IMR-90 (cell line): ENCODE measurements at regions not wholly inside any gene's neighbourhood (a gene's known extent, or its start where the extent isn't known, plus 50 kb on each side); places are given as distances from the start of the nearest gene placed in this dataset.

Experiments used
- ATAC-seq: fragments of 200-7000 bp; cut with Tn5 transposase; 2 replicates; pipeline ENCODE4 v1.9.1; 2020; ENCODE audit warnings: low read depth, mild to moderate bottlenecking, moderate library complexity
- BruUV-seq: library from RNA; stranded (reverse); fragments of 400-500 nt; replicated peaks from 2 replicates; lab custom pipeline; 2021; lab: Mats Ljungman, UMichigan
- CTCF ChIA-PET: fragments of 300-600 bp; formaldehyde crosslinking; extraction: SDS; loops from one replicate; lab custom pipeline; 2021; ENCODE audit warnings: antibody characterized with exemption; lab: Yijun Ruan, JAX
- POLR2A ChIA-PET: fragments of 300-600 bp; sonication (Branson Sonifier 250); formaldehyde crosslinking; loops from one replicate; lab custom pipeline; 2022; ENCODE audit warnings: antibody characterized with exemption; ENCODE audit not compliant: unreplicated experiment; lab: Charles Lee
- DNase-seq: peaks from one replicate; pipeline ENCODE4 v3.0.0; 2013
- H2AFZ ChIP-seq: replicated peaks from 2 replicates; pipeline ENCODE3; 2013; ENCODE audit warnings: low read length, mild to moderate bottlenecking; ENCODE audit not compliant: poor library complexity
- H2AK5ac ChIP-seq: 2 replicates; pipeline ENCODE4 v1.6.1; 2013; ENCODE audit warnings: low read depth, low read length, inconsistent platforms
- H2AK9ac ChIP-seq: replicated peaks from 2 replicates; pipeline ENCODE3; 2013; ENCODE audit warnings: mild to moderate bottlenecking, low read depth, low read length, moderate library complexity; ENCODE audit not compliant: poor library complexity
- H2BK120ac ChIP-seq: 2 replicates; pipeline ENCODE4 v1.6.1; 2013; ENCODE audit warnings: low read depth, low read length, inconsistent platforms
- H2BK15ac ChIP-seq: 3 replicates; pipeline ENCODE4 v1.6.1; 2013; ENCODE audit warnings: low read depth, low read length, inconsistent platforms
- H2BK20ac ChIP-seq: 2 replicates; pipeline ENCODE4 v1.6.1; 2013; ENCODE audit warnings: low read depth, mild to moderate bottlenecking, inconsistent platforms, low read length, moderate library complexity
- H2BK5ac ChIP-seq: 2 replicates; pipeline ENCODE4 v1.6.1; 2013; ENCODE audit warnings: mild to moderate bottlenecking, low read depth, low read length, inconsistent platforms; ENCODE audit not compliant: poor library complexity, severe bottlenecking
- H3K14ac ChIP-seq: replicated peaks from 2 replicates; pipeline ENCODE4 v1.6.1; 2013; ENCODE audit warnings: low read depth, low read length, inconsistent platforms
- H3K18ac ChIP-seq: 2 replicates; pipeline ENCODE4 v1.6.1; 2013; ENCODE audit warnings: low read depth, low read length, control low read depth
- H3K23ac ChIP-seq: 2 replicates; pipeline ENCODE4 v1.6.1; 2013; ENCODE audit warnings: low read depth, low read length, inconsistent platforms
- H3K27ac ChIP-seq: 2 replicates; pipeline ENCODE4 v1.5.1; 2013; ENCODE audit warnings: mild to moderate bottlenecking, control low read depth, low read length; ENCODE audit not compliant: insufficient read depth
- H3K27me3 ChIP-seq: 2 replicates; pipeline ENCODE4 v1.6.1; 2013; ENCODE audit warnings: low read length; ENCODE audit not compliant: control insufficient read depth, insufficient read depth
- H3K36me3 ChIP-seq: 2 replicates; pipeline ENCODE4 v1.6.1; 2013; ENCODE audit warnings: low read length, mixed read lengths; ENCODE audit not compliant: control insufficient read depth, insufficient read depth
- H3K4ac ChIP-seq: 2 replicates; pipeline ENCODE4 v1.6.1; 2013; ENCODE audit warnings: low read depth, low read length, inconsistent platforms
- H3K4me1 ChIP-seq: 2 replicates; pipeline ENCODE4 v1.6.1; 2013; ENCODE audit warnings: low read length, mixed read lengths; ENCODE audit not compliant: control insufficient read depth, insufficient read depth
- H3K4me2 ChIP-seq: 2 replicates; pipeline ENCODE4 v1.6.1; 2013; ENCODE audit warnings: low read depth, mild to moderate bottlenecking, control low read depth, low read length, moderate library complexity
- H3K4me3 ChIP-seq: 2 replicates; pipeline ENCODE4 v1.5.1; 2013; ENCODE audit warnings: low read depth, mild to moderate bottlenecking, control low read depth, low read length, moderate library complexity; ENCODE audit not compliant: insufficient read depth
- H3K56ac ChIP-seq: 2 replicates; pipeline ENCODE4 v1.6.1; 2013; ENCODE audit warnings: low read length, inconsistent platforms; ENCODE audit not compliant: insufficient read depth; ENCODE audit errors: extremely low read depth
- H3K79me1 ChIP-seq, 2 experiments: 2 replicates each; pipeline ENCODE4 v1.6.1; 2013; ENCODE audit warnings: low read length in 2 of 2, inconsistent platforms in 1 of 2, low read depth in 1 of 2
- H3K9ac ChIP-seq: 2 replicates; pipeline ENCODE4 v1.6.1; 2013; ENCODE audit warnings: low read depth, low read length, control low read depth
- H3K9me1 ChIP-seq: 2 replicates; pipeline ENCODE4 v1.6.1; 2013; ENCODE audit warnings: low read length, inconsistent platforms; ENCODE audit not compliant: insufficient read depth
- H3K9me3 ChIP-seq: 2 replicates; pipeline ENCODE4 v1.6.1; 2013; ENCODE audit warnings: low read length; ENCODE audit not compliant: control insufficient read depth, insufficient read depth
- H4K20me1 ChIP-seq: 2 replicates; pipeline ENCODE4 v1.6.1; 2013; ENCODE audit warnings: low read length, inconsistent platforms; ENCODE audit not compliant: insufficient read depth
- H4K5ac ChIP-seq: 2 replicates; pipeline ENCODE4 v1.6.1; 2013; ENCODE audit warnings: mild to moderate bottlenecking, low read depth, low read length, control low read depth
- H4K8ac ChIP-seq, 2 experiments: 2 replicates each; pipeline ENCODE4 v1.6.1; 2013; ENCODE audit warnings: low read depth in 2 of 2, low read length in 2 of 2, control low read depth in 1 of 2, inconsistent platforms in 1 of 2
- H4K91ac ChIP-seq: 2 replicates; pipeline ENCODE4 v1.6.1; 2013; ENCODE audit warnings: low read depth, low read length, inconsistent platforms; ENCODE audit not compliant: insufficient read depth
- BHLHE40 ChIP-seq: fragments of 150-350 bp; IDR thresholded peaks from 2 replicates; pipeline ENCODE4 v1.6.1; 2016; ENCODE audit warnings: mild to moderate bottlenecking, low read depth, low read length
- CEBPB ChIP-seq: IDR thresholded peaks from 2 replicates; pipeline ENCODE4 v1.6.1; 2012; ENCODE audit warnings: low read depth, low read length, improper control_type of control experiment
- CHD1 ChIP-seq: IDR thresholded peaks from 2 replicates; pipeline ENCODE4 v1.6.1; 2012; ENCODE audit warnings: low read depth, low read length, improper control_type of control experiment
- CTCF ChIP-seq: conservative IDR thresholded peaks from 2 replicates; pipeline ENCODE4 v1.5.1; 2012; ENCODE audit warnings: mild to moderate bottlenecking, low read depth, low read length, improper control_type of control experiment
- ELK1 ChIP-seq: fragments of 150-350 bp; IDR thresholded peaks from 2 replicates; pipeline ENCODE4 v1.6.1; 2016; ENCODE audit warnings: low read depth, mild to moderate bottlenecking, low read length, moderate library complexity, borderline replicate concordance
- FOS ChIP-seq: fragments of 150-350 bp; IDR thresholded peaks from 2 replicates; pipeline ENCODE4 v1.6.1; 2016; ENCODE audit warnings: low read depth, low read length
- MAFK ChIP-seq: IDR thresholded peaks from 2 replicates; pipeline ENCODE4 v1.6.1; 2012; ENCODE audit warnings: low read depth, low read length, improper control_type of control experiment
- MAZ ChIP-seq: IDR thresholded peaks from 2 replicates; pipeline ENCODE4 v1.6.1; 2012; ENCODE audit warnings: low read depth, mild to moderate bottlenecking, low read length, improper control_type of control experiment, moderate library complexity, borderline replicate concordance
- MXI1 ChIP-seq: IDR thresholded peaks from 2 replicates; pipeline ENCODE4 v1.6.1; 2012; ENCODE audit warnings: low read depth, mild to moderate bottlenecking, low read length, moderate library complexity, borderline replicate concordance
- NFE2L2 ChIP-seq: fragments of 150-350 bp; IDR thresholded peaks from 2 replicates; pipeline ENCODE4 v1.6.1; 2016; ENCODE audit warnings: low read depth, mild to moderate bottlenecking, low read length
- POLR2A ChIP-seq: IDR thresholded peaks from 2 replicates; pipeline ENCODE4 v1.6.1; 2012; ENCODE audit warnings: mild to moderate bottlenecking, low read depth, low read length
- RAD21 ChIP-seq: IDR thresholded peaks from 2 replicates; pipeline ENCODE4 v1.6.1; 2012; ENCODE audit warnings: low read length, improper control_type of control experiment
- RCOR1 ChIP-seq: IDR thresholded peaks from 2 replicates; pipeline ENCODE4 v1.6.1; 2012; ENCODE audit warnings: mild to moderate bottlenecking, low read length, improper control_type of control experiment; ENCODE audit not compliant: insufficient replicate concordance
- RFX5 ChIP-seq: IDR thresholded peaks from 2 replicates; pipeline ENCODE4 v1.8.0; 2012; ENCODE audit warnings: low read depth, mild to moderate bottlenecking, low read length, moderate library complexity
- SMC3 ChIP-seq: fragments of 150-350 bp; IDR thresholded peaks from 2 replicates; pipeline ENCODE4 v1.6.1; 2016; ENCODE audit warnings: low read depth, mild to moderate bottlenecking, antibody characterized with exemption, low read length, moderate library complexity
- USF2 ChIP-seq: fragments of 150-350 bp; IDR thresholded peaks from 2 replicates; pipeline ENCODE4 v1.6.1; 2017; ENCODE audit warnings: mild to moderate bottlenecking, antibody characterized with exemption, low read length, low read depth
- WGBS, 2 experiments: methylation state at CpG; one replicate each; pipeline versions ENCODE4 v1.1.5 to v1.1.7; 2013; ENCODE audit warnings: missing lambda C conversion rate in 2 of 2; ENCODE audit not compliant: insufficient read length in 1 of 2; ENCODE audit errors: extremely low coverage in 2 of 2; 5-methylcytosine and 5-hydroxymethylcytosine counted together
- dilution Hi-C: fragments of 300-500 bp; cut with HindIII; formaldehyde crosslinking; loops from one replicate; pipeline ENCODE4 v1.14.3; 2018; ENCODE audit warnings: low sequenced_read_pairs; ENCODE audit not compliant: unreplicated experiment
- in situ Hi-C: fragments of 300-500 bp; cut with MboI; formaldehyde crosslinking; loops from 3 replicates; pipeline ENCODE4 v1.14.3; 2019; ENCODE audit warnings: low sequenced_read_pairs, inconsistent platforms, mixed read lengths
- intact Hi-C: fragments of 100-400 bp; cut with micrococcal nuclease; formaldehyde crosslinking; loops from 2 replicates; pipeline ENCODE4 v1.10.0; 2022

GRCh38 chr1:59004755-59005154, 220.9 kb upstream of the JUN start:
- no peak overlapping the region for H2BK15ac ChIP-seq
- in situ Hi-C loops = no loop called here
- no peak overlapping the region for H4K91ac ChIP-seq
- H3K79me1 ChIP-seq = no peaks in the 10 kb centered on the region
- H4K8ac ChIP-seq = no peak overlapping the region
- no peak for ATAC-seq
- no peak overlapping the region for H3K14ac ChIP-seq
- BruUV-seq = no TSS peak
- no peaks in the 10 kb centered on the region for H3K9me3 ChIP-seq
- intact Hi-C loops = no loop called here
- no peak overlapping the region for H2BK5ac ChIP-seq
- H3K27ac ChIP-seq = no peak overlapping the region
- dilution Hi-C loops = no loop called here
- H2AK9ac ChIP-seq = no peak overlapping the region
- no peaks in the 10 kb centered on the region for H3K27me3 ChIP-seq
- H3K4ac ChIP-seq = no peak overlapping the region
- no peak overlapping the region for H3K56ac ChIP-seq
- H3K9ac ChIP-seq = no peak overlapping the region
- no peak for DNase-seq
- no peak overlapping the region for H3K4me3 ChIP-seq
- CTCF ChIA-PET = interaction anchor here (0.6 to 1.0 kb wide), 2 partner anchors 9 to 26 kb away, joined by 3 to 4 read pairs; no protein-coding TSS in a partner anchor
- no peak overlapping the region for H2BK120ac ChIP-seq
- H3K23ac ChIP-seq = no peak overlapping the region
- POLR2A ChIA-PET = no interaction called here
- no peaks in the 10 kb centered on the region for H3K4me1 ChIP-seq
- no CpG with 5 or more reads among the region's 2 CpGs for WGBS, 2 experiments
- H3K4me2 ChIP-seq = no peak overlapping the region
- no peaks in the 10 kb centered on the region for H3K36me3 ChIP-seq
- peaks cover 6% of the 10 kb centered on the region; the same call in 1 of the 2 replicates for H3K9me1 ChIP-seq
- H2AK5ac ChIP-seq = no peak overlapping the region
- H4K20me1 ChIP-seq = no peaks in the 10 kb centered on the region
- no peak overlapping the region for H4K5ac ChIP-seq
- no peak for TF ChIP-seq FOS
- no peak for TF ChIP-seq BHLHE40
- no peak for TF ChIP-seq ELK1
- TF ChIP-seq CHD1 = no peak
- TF ChIP-seq CTCF = no peak
- no peak for TF ChIP-seq RCOR1
- no peak for TF ChIP-seq POLR2A
- TF ChIP-seq RFX5 = no peak
- no peak for TF ChIP-seq SMC3
- TF ChIP-seq RAD21 = no peak
- TF ChIP-seq CEBPB = no peak
- no peak for TF ChIP-seq MAZ
- no peak for TF ChIP-seq MXI1
- no peak for TF ChIP-seq MAFK
- TF ChIP-seq NFE2L2 = no peak
- TF ChIP-seq USF2 = no peak
- H3K18ac ChIP-seq = no peak overlapping the region
- H2AFZ ChIP-seq = no peak overlapping the region
- no peak overlapping the region for H2BK20ac ChIP-seq
